ENCODE measurements at regions not wholly inside any gene's neighbourhood (a gene's known extent, or its start where the extent isn't known, plus 50 kb on each side); places are given as distances from the start of the nearest gene placed in this dataset.

GRCh38 chr4:79611026-79611425, 203.0 kb upstream of the GK2 start:
- Histone ChIP-seq H3K4me1 (no peaks in the 10 kb centered on the region), H3K27me3 (no peaks in the 10 kb centered on the region), H3K27ac (no peak overlapping the region), H3K9me3 (no peaks in the 10 kb centered on the region), H3K36me3 (no peaks in the 10 kb centered on the region), H3K4me3 (no peak overlapping the region)
- no peak for TF ChIP-seq POLR2AphosphoS5 (IDR thresholded peaks at IDR 0.05; ENCODE audit: insufficient read depth in 1 of 2, low read depth in 1 of 2)
- no peak for TF ChIP-seq CTCF (IDR thresholded peaks at IDR 0.05)
- TF ChIP-seq POLR2A (IDR thresholded peaks at IDR 0.05) = no peak
- intact Hi-C loops (cut with DNase I) = no loop called here
- DNase-seq (ENCODE audit: extremely low spot score in 2 of 2) = no peak

- no peak overlapping the region for H3K27ac ChIP-seq
- no peak for TF ChIP-seq POLR2A (IDR thresholded peaks at IDR 0.05)
- TF ChIP-seq CTCF (IDR thresholded peaks at IDR 0.05) = no peak
- TF ChIP-seq POLR2AphosphoS5 (IDR thresholded peaks at IDR 0.05; ENCODE audit: insufficient read depth in 1 of 2, low read depth in 1 of 2) = no peak
- DNase-seq (ENCODE audit: extremely low spot score in 2 of 2) = no peak
Observed at GRCh38 chr4:79609817-79610216, 201.8 kb upstream of the GK2 start.

GRCh38 chr4:79607979-79608378, 200.0 kb upstream of the GK2 start:
- H3K4me3 ChIP-seq = no peak overlapping the region
- no peaks in the 10 kb centered on the region for H3K4me1 ChIP-seq
- no peak overlapping the region for H3K27ac ChIP-seq
- no peak for DNase-seq (ENCODE audit: extremely low spot score in 2 of 2)
- H3K36me3 ChIP-seq = no peaks in the 10 kb centered on the region
- intact Hi-C loops (cut with DNase I) = no loop called here
- TF ChIP-seq CTCF (IDR thresholded peaks at IDR 0.05) = no peak
- no peak for TF ChIP-seq POLR2A (IDR thresholded peaks at IDR 0.05)
- no peak for TF ChIP-seq POLR2AphosphoS5 (IDR thresholded peaks at IDR 0.05; ENCODE audit: insufficient read depth in 1 of 2, low read depth in 1 of 2)
- no peaks in the 10 kb centered on the region for H3K27me3 ChIP-seq
- H3K9me3 ChIP-seq = no peaks in the 10 kb centered on the region

More at GRCh38 chr4:79609817-79610216, 201.8 kb upstream of the GK2 start:
- Histone ChIP-seq H3K27me3 (no peaks in the 10 kb centered on the region), H3K9me3 (no peaks in the 10 kb centered on the region), H3K4me1 (no peaks in the 10 kb centered on the region), H3K36me3 (no peaks in the 10 kb centered on the region), H3K4me3 (no peak overlapping the region)
- intact Hi-C loops (cut with DNase I) = no loop called here

GRCh38 chr4:79604152-79604551, 196.1 kb upstream of the GK2 start:
- no peak for TF ChIP-seq POLR2AphosphoS5 (IDR thresholded peaks at IDR 0.05; ENCODE audit: insufficient read depth in 1 of 2, low read depth in 1 of 2)
- no peak for TF ChIP-seq CTCF (IDR thresholded peaks at IDR 0.05)
- TF ChIP-seq POLR2A (IDR thresholded peaks at IDR 0.05) = no peak
- no peak overlapping the region for H3K27ac ChIP-seq
- intact Hi-C loops (cut with DNase I) = no loop called here

GRCh38 chr4:79603681-79604080, 195.7 kb upstream of the GK2 start:
- intact Hi-C loops (cut with DNase I) = no loop called here
- no peaks in the 10 kb centered on the region for H3K4me1 ChIP-seq
- no peaks in the 10 kb centered on the region for H3K36me3 ChIP-seq
- H3K9me3 ChIP-seq = no peaks in the 10 kb centered on the region
- H3K27ac ChIP-seq = no peak overlapping the region
- H3K4me3 ChIP-seq = no peak overlapping the region
- TF ChIP-seq POLR2A (IDR thresholded peaks at IDR 0.05) = no peak
- no peak for TF ChIP-seq POLR2AphosphoS5 (IDR thresholded peaks at IDR 0.05; ENCODE audit: insufficient read depth in 1 of 2, low read depth in 1 of 2)
- TF ChIP-seq CTCF (IDR thresholded peaks at IDR 0.05) = no peak
- no peaks in the 10 kb centered on the region for H3K27me3 ChIP-seq
- no peak for DNase-seq (ENCODE audit: extremely low spot score in 2 of 2)

More at GRCh38 chr4:79604152-79604551, 196.1 kb upstream of the GK2 start:
- H3K36me3 ChIP-seq = no peaks in the 10 kb centered on the region
- H3K4me1 ChIP-seq = no peaks in the 10 kb centered on the region
- no peak overlapping the region for H3K4me3 ChIP-seq
- no peaks in the 10 kb centered on the region for H3K27me3 ChIP-seq
- H3K9me3 ChIP-seq = no peaks in the 10 kb centered on the region
- DNase-seq (ENCODE audit: extremely low spot score in 2 of 2) = no peak
